ENCODE measurements at regions not wholly inside any gene's neighbourhood (a gene's known extent, or its start where the extent isn't known, plus 50 kb on each side); places are given as distances from the start of the nearest gene placed in this dataset.

- DNase-seq = no peak
These were observed 486.6 kb downstream of the SQOR start for GRCh38 chr15:46121441-46121840.

- DNase-seq = no peak
These were observed 491.8 kb downstream of the SQOR start for GRCh38 chr15:46126581-46126980.

- DNase-seq = no peak
These were observed 492.6 kb downstream of the SQOR start for GRCh38 chr15:46127361-46127874.

- DNase-seq = no peak
These were observed 494.3 kb downstream of the SQOR start for GRCh38 chr15:46129145-46129544.

GRCh38 chr15:46131876-46132275 lies 497.0 kb downstream of the SQOR start:
- no peak for DNase-seq

- DNase-seq = no peak
These were observed 502.6 kb downstream of the SQOR start for GRCh38 chr15:46137443-46137842.

- no peak for DNase-seq
These were observed 511.2 kb downstream of the SQOR start for GRCh38 chr15:46146002-46146401.

GRCh38 chr15:46146915-46147314 lies 512.1 kb downstream of the SQOR start:
- no peak for DNase-seq

- DNase-seq = no peak
These were observed 517.0 kb downstream of the SQOR start for GRCh38 chr15:46151786-46152185.

GRCh38 chr15:46166750-46167149 lies 531.9 kb downstream of the SQOR start:
- no peak for DNase-seq

- no peak for DNase-seq
These were observed 535.5 kb downstream of the SQOR start for GRCh38 chr15:46170326-46170725.

- DNase-seq = no peak
These were observed 539.3 kb downstream of the SQOR start for GRCh38 chr15:46174122-46174521.

GRCh38 chr15:46177219-46177618 lies 542.4 kb downstream of the SQOR start:
- no peak for DNase-seq

GRCh38 chr15:46178138-46178537 lies 543.3 kb downstream of the SQOR start:
- DNase-seq = no peak

- no peak for DNase-seq
These were observed 572.5 kb downstream of the SQOR start for GRCh38 chr15:46207341-46207740.

- no peak for DNase-seq
These were observed 578.7 kb downstream of the SQOR start for GRCh38 chr15:46213551-46213950.

- no peak for DNase-seq
These were observed 588.0 kb downstream of the SQOR start for GRCh38 chr15:46222826-46223225.

- DNase-seq = no peak
These were observed 594.4 kb downstream of the SQOR start for GRCh38 chr15:46229263-46229662.

- DNase-seq = no peak
These were observed 597.0 kb downstream of the SQOR start for GRCh38 chr15:46231786-46232185.

- DNase-seq = no peak
These were observed 597.6 kb downstream of the SQOR start for GRCh38 chr15:46232471-46232870.

- DNase-seq = no peak
These were observed 608.1 kb downstream of the SQOR start for GRCh38 chr15:46242935-46243334.

- DNase-seq = no peak
These were observed 617.1 kb downstream of the SQOR start for GRCh38 chr15:46251903-46252302.

GRCh38 chr15:46258056-46258455 lies 623.2 kb downstream of the SQOR start:
- DNase-seq = no peak

GRCh38 chr15:46260937-46261336 lies 626.1 kb downstream of the SQOR start:
- DNase-seq = no peak

GRCh38 chr15:46265664-46266347 lies 631.0 kb downstream of the SQOR start:
- no peak for DNase-seq

All from suppressor macrophage treated with lipopolysaccharide for 1 hour (primary cell).